H54 (cell line): ENCODE measurements at regions not wholly inside any gene's neighbourhood (a gene's known extent, or its start where the extent isn't known, plus 50 kb on each side); places are given as distances from the start of the nearest gene placed in this dataset.

Experiments
- DNase-seq: peaks from one replicate; pipeline ENCODE4 v3.0.0; 2011; ENCODE audit warnings: low spot score, mixed read lengths; ENCODE audit not compliant: insufficient read length
- FAIRE-seq: peaks from 3 replicates; lab custom pipeline; 2011; peaks lifted over from hg19 to GRCh38; lab: Jason Lieb, UNC
- POLR2A ChIP-seq: IDR thresholded peaks from 2 replicates; pipeline ENCODE4 v1.6.1; 2011; ENCODE audit warnings: low read depth, mild to moderate bottlenecking, low read length

DNA sequence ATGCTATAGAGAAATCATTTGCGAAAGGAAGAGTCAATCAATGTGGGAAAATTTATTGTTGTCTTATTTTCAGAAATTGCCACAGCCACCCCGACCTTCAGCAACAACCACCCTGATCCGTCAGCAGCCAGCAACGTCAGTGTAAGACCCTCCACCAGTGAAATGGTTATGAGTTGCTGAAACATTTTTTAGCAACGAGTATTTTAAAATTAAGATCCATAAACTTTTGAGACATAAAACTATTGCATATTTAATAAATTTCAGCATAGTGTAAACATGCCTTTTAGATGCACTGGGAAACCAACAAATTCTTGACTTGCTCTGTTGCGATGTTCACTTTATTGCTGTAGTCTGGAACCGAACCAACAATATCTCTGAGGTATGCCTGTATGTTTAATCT is 887.9 kb downstream of the DCDC2C start:
- FAIRE-seq (no peak), DNase-seq (no peak)
- TF ChIP-seq POLR2A = no peak

DNA sequence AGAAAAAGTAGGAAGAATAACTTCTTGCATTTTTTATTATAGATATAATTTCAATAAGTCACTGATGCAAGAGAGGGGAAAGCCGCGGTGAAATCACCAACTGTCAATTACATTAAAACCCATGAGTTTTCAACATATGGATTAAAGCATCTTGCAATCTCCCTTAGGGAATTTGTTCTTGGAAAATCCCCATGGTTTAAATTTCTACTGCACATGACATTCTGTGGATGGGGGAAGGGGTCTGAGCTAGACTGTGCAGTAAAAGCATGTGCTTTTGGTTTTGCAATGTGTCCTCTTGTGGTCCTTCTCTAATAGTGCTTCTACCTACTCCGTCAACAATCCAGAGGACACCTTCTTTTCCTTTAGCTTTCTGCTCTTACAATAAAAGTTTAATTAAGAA is 894.0 kb downstream of the DCDC2C start:
- DNase-seq = no peak
- no peak for FAIRE-seq
- TF ChIP-seq POLR2A = no peak

DNA sequence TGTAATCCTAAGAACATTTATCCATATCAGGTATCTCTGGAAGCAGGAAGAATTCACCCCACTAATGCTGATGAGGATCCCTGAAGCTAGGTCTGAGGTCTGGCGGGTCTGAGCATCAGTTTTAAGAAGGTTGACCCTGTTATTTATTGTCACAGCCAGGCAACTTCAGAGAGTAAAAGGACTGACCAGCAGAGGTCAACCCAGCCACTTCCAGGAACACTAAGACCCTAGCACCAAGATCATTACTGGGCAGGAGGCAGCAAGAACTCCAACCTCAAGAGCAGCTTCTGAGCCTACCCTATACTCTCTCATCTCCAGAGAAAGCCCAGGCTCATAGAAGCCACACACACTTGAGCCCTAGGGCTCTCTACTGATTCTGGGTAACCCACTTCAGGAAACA is 901.4 kb downstream of the DCDC2C start:
- TF ChIP-seq POLR2A = no peak
- DNase-seq (no peak), FAIRE-seq (no peak)

DNA sequence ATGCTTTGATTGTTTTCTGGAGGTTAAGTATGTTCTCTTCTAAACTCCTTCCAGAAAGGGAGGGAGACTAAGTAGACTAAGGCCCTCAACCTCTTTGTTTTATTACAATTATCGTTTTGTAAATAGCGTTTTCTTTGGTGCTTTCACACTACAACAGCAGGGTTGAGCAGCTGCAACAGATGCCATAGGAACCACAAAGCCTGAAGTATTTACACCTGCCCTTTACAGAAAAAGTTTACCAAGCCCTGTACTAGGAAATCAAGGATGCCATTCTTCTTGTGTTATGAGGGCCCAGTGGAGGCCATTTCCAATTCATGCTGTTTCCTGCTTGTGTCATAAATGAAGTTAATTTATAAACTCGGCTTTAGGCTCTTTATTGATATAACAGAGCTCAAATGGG is 914.8 kb downstream of the DCDC2C start:
- TF ChIP-seq POLR2A = no peak
- DNase-seq (no peak), FAIRE-seq (no peak)

DNA sequence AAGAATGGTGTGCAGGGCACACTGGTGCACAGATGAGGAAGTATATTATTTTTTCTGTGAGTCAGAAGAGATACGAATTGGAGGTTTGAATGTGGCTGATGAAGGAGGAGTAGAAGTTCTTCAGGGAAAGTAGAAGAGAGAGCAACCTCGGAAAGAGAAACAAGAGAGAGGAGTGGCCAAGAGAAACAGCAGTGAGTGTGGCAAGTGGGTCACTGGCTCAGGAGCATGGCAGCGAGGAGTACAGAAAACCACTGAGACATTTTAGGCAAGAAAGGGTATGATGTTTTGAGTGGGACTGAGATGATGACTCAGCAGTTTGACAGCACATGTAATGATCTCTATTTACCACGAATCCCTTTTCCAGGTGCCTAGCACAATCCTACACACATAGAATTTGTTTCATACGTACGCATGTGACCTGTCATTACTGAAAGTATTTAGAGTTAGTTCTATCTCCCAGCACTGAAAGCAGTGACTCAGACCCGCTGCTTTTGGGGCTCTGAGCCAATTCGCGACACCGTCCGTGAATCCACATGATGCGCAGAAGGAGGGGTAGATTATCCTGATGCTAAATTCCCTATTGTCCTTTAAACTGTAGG is 915.4 kb downstream of the DCDC2C start:
- DNase-seq = no peak

DNA sequence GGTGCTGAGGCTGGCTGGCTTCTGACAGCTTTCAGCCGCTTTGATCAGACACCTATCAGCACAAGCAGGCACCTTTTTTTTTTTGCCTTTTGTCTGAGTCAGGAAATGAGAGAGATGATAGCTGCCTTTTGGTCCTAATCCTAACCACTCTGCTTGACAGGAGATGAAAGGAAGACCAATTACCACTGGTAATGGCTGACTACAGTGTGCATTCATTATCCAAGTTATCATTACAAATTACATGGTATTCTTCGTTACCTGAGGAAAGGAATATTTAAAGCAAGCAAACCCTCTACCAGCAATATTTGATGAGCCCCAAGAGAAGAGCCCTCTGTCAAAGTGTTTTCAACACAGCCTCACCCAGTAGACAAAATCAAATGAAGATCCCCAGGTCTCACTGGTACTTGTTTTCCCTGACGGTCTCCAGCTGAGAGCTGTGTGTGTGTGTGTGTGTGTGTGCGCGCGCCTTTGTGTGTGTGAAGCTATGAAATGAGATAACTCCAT is 925.7 kb downstream of the DCDC2C start:
- TF ChIP-seq POLR2A = no peak
- FAIRE-seq (no peak), DNase-seq (no peak)

More for the DNA sequence above, 915.4 kb downstream of the DCDC2C start:
- FAIRE-seq = no peak
- no peak for TF ChIP-seq POLR2A

DNA sequence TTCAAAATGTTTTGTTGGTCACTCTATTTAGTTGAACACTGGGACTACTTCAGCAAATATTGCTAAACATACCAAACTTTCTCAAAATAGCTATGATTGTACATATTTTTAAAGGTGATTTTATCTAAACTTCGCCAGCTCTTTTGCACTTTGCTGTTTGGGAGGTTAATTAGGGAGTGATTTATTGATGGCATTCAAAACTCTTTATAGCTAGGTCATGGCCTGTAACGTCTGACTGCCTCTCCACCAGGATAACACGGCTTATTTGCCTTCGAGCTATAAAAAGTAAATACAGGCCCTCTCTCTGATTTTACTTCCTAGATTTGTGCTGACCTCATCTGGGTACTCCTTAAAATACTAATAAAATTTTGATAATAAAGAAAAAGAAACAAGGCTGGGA is 931.9 kb downstream of the DCDC2C start:
- TF ChIP-seq POLR2A = no peak
- FAIRE-seq = no peak
- no peak for DNase-seq

DNA sequence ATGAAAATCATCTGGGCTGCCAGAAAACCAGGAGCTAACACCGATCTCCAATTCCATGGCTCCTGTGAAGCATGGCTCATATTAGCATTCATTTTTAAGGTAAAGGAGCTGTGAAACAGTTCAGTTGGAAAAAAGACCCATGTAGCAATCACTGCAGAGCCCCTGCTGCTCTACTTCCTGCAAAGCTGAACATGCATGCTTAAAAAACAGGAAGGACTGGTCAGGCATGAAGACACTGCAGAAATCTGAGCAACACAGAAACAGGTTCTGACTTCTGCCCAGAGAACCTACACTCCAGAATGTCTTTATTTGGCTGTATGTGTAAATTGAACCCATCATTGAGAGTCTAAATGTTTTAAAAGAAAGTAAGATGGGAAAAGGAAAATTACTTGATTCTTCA is 950.6 kb downstream of the DCDC2C start:
- TF ChIP-seq POLR2A = no peak
- no peak for DNase-seq
- no peak for FAIRE-seq

DNA sequence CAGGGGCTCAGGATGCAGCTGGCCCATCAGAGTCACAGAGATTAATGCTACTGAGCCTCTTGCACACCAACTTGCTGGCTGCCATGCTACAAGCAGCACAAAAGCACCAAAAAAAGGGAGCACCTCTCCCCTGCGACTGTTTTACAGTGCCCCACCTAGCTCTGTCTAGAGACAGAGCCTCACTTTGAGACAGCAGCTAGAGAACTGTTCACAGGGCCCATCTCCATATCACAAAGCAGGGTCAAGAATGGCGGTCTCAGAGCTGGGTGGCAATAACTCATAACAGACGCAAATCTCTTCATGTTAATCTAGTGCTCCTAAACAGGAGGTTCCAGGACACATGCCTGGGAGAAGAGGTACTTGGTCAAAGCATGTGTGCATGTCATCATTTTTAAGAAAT is 953.0 kb downstream of the DCDC2C start:
- TF ChIP-seq POLR2A = no peak
- DNase-seq = no peak
- FAIRE-seq = no peak

DNA sequence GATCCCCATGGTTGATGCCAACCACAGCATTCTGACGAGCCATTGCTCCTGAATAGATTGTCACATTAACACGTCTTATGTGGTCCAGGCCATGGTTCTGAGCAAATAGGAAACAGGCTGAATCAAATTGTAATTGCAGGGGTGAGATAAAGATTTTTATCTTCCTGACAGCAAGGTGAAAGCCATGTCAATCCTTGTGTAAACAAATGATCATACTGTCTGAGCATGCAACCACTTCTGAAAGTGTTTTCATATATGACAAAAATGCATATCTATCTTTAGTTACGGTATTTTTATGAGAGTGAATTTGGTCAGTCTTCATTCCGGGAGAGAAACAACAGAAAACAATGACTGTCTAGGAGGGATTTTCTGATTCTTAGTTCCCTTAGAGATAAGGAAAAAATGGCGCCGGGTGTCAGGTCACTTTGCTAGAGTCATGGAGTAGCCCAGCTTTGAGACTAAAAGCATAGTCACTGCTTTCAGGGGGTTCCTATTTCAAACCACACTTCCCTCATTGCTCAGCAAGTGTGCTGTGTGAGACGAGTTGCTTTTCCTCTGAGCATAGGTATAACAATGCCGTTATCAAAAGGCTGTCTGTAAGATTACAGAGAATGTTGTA is 958.9 kb downstream of the DCDC2C start:
- FAIRE-seq (no peak), DNase-seq (no peak)
- TF ChIP-seq POLR2A = no peak

DNA sequence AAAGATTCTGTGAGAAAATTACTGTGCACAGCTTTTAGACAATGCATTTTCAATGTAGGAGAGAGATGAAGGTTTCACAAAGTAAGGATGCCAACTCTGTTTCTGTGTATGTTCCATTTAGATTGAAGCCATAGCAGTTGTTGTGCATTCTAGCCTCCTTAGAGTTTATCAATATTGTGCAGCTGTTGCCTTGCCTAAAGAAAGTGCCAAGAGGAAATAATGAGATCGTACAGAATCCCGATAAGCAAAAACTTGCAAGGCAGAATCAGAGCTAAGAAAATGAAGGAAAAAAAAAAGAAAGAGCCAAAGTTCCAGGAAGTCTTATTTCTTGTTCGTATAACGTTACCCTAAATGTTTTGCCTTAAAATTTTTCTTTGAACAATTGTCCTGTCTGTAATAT is 965.0 kb downstream of the DCDC2C start:
- no peak for FAIRE-seq
- no peak for TF ChIP-seq POLR2A
- no peak for DNase-seq

DNA sequence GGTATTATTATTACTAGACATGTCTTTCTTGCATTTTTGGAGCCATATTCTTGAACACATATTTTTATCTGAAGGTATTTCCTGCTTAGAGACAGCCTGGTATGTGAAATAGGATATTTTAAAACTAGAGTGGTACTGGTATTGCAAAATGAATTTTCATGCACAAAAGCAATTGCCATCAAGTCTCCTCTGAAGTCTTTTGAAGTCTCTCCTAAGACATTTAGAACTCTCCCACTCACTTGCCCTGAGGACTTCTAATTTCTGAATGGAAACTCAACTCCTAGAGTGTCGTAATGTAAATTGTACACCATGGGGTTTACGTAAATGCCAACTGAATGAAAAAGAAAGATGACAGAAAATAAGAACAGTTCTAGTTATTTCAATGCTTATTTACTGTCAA is 967.0 kb downstream of the DCDC2C start:
- no peak for DNase-seq
- FAIRE-seq = no peak
- TF ChIP-seq POLR2A = no peak

DNA sequence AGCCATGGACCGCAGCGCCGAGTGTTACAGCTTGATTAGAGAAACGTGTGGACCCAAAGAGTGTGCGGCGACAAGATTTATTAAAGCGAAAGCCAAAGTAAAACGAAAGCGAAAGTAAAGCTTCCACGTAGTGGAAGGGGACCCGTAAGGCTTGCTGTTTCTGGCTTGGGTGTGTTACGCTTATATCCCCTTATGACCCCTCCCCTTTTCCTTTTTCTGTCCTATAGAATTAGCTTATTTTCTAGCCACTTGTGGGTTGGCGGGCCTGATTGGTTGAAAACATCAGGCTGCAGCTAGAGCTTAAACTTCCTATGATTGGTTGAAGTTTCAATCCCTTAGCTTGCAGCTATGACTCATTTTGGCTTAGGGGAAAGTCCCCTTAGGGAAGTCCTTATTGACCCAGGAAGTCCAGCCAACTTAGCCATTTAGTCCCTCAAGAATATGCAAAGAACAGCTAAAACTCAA is 969.7 kb downstream of the DCDC2C start:
- FAIRE-seq = peak; percentile 64
- DNase-seq = peak; percentile 20
- no peak for TF ChIP-seq POLR2A

DNA sequence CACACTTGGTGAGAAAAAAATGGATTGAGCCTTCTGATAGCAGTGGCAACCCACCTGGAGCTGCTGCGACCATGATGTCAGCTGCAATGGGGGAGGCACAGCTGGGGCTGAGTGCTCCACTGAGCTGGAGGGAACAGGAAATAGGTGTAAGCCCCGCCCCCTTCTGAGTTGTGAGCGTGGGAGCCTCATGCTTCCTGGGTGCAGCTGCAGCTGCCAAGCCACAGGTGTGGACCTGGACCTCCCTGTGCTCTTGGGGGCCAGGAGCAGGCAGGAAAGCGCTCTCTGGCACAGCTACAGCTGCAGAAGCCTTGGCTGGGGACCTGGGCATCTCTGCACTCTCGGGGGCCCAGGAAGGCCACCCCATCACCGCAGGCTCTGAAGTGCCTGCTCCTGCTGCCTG is 970.6 kb downstream of the DCDC2C start:
- DNase-seq (no peak), FAIRE-seq (no peak)
- TF ChIP-seq POLR2A = no peak

DNA sequence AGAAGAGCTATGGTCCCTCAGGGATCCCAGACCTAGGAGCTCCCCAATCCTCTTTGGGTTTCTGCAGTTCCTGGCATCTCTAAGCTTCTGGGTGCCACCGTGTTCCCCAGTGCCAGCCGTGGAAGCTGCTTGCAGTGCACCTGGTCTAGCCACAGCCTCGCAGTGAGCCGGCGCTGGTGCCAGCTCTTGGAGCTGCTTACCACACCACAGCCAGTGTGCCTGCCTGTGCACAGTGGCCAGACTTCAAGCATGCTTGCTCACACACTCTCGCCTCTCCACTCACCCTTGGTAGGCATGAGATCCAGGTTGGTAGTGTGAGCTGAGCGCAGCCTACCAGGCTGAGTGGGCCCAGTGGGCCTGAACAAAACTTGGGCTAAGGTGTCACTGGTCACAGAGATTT is 971.9 kb downstream of the DCDC2C start:
- no peak for FAIRE-seq
- no peak for DNase-seq
- TF ChIP-seq POLR2A = no peak
